ENCODE measurements at regions not wholly inside any gene's neighbourhood (a gene's known extent, or its start where the extent isn't known, plus 50 kb on each side); places are given as distances from the start of the nearest gene placed in this dataset.
A peak's percentile ranks its signal among the peaks of the same experiment; 100 is the strongest.
"Not testable (repeated sequence)": the region's sequence is repeated elsewhere in the genome, so short reads cannot be mapped to it uniquely, and the experiment has no call there.

DNA sequence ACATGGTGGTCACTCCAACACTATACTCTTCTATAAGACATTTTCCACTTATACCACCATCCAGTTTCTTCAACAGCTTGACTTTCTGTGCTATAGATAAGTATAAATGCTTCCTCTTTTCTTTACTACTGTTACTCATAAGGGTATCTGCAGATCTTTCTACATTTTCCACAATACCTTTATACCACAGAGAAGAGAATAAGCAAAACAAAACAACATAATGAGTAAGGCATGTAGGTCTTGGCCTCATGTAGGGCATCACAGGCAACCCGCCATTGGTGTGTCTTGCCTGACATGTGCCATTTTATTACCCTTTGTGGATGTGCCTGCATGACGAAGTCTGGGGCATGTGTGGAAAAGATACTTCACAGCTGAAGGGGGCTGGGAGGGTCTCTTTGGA, 265.3 kb upstream of the STARD13 start:
- DNase-seq (ENCODE audit: low read depth): no peak

DNA sequence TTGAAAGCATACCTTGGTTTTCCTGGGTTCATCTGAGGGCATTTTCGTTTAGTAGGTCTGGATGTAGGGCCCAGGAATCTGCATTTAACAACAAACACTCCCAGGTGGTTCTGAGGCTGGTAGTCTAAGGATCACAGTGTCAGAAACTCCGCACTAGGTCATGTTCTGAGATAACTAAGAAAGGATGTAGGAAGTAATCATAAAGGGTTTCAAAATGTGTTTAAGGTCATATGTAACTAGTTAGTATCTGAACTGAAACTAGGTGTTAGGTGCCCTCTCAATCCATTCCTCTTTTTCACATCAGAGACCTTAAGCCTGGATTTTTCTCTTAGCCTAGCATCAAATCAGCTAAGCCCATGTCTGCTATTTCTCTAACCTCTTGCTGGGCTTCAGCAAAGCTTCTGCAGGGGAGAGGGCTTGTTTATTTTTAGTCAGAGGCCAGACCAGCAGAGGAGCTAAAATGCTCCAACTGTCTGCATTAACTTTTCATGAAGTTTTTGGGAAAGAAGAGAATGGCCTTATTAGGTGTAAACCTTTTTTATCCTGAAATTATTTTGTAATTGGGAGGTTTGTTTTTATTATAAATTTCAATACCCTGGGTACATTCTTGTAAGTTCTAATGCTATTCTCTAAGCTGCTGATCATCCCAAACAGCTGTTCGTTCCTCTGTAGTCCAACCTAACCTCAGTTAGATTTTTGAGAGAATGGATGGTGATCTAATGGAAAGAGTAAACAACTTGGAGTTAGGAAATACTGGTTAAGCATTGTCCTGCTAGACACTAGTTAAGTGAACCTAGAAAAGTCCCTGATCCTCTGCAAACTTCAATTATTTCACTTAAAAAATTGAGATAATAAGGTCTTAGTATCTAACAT, 262.8 kb upstream of the RFC3 start:
- no peak for DNase-seq (ENCODE audit: low read depth)

DNA sequence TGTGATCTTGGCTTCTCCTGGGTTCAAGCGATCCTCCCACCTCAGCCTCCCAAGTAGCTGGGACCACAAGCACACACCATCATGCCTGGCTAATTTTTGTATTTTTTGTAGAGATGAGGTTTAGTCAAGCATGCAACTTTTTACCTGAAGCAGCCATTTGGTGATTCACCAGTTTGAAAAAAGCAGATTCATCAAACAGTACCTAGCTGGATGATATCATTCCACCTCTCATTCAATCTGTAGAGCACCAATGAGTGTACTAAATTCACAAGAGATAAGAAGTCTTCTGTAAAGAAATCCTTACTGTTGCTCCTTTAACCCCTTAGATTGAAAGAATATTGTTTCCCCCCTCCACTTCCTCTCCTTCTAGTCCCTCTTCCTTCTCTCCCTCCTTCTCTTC, 261.1 kb upstream of the RFC3 start:
- no peak for DNase-seq (ENCODE audit: low read depth)

DNA sequence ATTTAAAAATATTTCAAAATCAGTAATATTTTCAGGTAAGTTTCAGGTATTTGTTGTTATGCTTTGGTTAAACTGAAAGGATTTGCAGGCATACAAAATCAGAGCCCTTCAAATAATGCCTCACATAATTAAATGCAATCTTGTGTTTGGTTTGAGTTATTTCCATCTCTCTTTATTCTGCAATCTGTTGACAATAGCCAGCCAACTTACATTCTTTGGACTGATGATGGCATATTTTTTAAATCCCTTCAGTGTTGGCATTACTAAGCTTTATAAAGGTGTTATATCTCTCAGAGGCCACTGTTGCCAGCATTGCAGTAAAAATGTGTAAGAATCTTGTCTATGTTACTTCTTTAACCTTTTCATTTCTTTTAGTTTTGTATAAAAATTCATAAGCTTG, 257.2 kb upstream of the RFC3 start:
- DNase-seq (ENCODE audit: low read depth): no peak

DNA sequence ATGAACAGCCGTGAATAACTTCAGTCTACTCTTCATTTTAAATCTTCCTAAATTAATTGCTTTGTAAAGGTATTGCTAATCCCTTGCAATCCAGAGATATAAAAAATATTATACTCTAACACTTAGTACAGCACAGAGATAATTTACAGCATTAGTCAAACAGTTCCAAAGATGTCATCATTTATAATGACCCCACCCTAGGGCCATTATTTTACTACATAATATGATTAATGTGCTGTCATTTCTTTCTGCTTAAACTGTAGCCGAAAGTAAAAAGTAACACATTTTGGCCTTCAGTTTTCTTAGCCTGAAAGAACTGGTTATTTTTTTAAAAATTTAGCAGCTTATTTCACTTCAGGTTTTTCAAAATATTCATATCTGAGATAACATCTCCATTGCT, 256.3 kb upstream of the RFC3 start:
- DNase-seq (ENCODE audit: low read depth): no peak

DNA sequence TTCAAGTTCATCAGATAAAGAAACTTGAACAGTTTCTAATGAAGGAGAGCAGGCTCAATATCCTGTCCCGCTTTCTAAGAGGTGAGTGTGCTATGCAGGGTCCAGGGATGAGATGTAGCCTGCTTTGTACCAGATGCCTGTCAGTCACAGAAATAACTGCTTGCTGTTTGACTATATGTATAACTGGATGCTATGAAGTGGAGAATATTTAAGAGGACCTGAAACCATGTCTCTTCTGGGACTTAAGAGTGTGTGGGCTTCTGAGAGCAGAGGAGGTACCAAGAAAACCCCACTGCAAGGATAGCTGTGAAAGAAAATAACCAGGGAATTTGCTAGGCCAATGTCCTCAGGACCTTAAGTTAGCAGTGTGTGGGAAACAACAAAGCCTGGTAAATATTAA, 246.3 kb upstream of the RFC3 start:
- DNase-seq (ENCODE audit: low read depth): no peak

DNA sequence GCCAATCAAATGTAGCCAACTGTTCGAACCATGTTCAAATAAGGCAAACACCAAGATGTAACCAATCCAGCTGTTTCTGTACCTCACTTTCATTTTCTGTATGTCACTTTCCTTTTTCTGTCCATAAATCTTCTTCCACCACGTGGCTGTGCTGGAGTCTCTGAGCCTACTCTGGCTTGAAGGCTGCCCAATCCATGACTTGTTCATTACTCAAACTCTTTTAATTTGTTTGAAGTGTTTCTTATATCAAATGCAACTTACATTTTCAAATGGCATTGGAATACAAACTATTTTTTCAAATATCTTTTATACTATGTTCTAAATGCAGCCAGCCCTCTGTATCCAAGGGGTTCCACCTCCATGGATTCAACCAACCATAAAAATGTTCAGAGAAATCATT, 245.6 kb upstream of the RFC3 start:
- DNase-seq (ENCODE audit: low read depth): not testable (repeated sequence)

DNA sequence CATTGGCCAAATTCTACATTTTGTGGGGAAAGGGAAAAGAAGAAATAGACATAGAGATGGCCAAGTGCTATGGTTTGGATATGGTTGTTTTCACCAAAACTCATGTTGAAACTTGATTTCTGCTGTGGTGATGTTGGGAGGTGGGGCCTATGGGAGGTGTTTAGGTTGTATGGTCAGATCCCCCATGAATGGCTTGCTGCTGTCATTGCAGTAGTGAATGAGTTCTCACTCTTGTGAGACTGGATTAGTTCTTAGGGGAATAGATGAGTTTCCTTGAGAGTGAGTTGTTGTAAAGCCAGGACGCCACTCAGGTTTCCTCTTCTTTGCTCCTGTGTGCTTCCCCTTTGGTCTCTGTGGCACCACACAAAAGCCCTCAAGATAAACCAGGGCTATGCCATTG, 242.6 kb upstream of the RFC3 start:
- DNase-seq (ENCODE audit: low read depth): no peak

DNA sequence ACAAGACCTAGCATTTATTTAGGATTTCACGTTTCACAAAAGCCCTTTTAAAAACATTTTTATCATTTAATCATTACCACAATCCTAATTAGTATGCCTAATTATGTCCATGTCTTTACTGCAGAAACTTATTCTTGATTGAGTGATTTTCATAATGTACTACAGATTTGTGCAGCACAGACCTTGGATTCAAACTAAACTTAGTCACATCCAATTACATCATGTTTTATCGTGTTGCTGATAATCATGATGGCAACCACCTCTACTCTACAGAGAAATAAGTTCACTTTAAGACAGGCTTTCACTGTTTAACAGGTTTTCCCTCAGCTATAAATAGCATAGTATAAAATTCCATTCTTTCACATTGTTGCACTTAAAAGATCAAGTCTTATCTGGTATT, 240.9 kb upstream of the RFC3 start:
- no peak for DNase-seq (ENCODE audit: low read depth)

DNA sequence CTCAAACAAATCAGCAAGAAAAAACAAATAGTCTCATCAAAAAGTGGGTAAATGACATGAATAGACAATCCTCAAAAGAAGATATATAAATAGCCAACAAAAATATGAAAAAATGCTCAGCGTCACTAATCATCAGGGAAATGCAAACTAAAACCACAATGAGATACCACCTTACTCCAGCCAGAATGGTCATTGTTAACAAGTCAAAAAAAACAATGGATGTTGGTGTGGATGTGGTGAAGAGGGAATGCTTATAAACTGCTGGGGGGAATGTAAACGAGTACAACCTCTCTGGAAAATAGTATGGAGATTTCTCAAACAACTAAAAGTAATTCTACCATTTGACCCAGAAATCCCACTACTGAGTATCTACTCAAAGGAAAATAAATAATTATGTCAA, 239.2 kb upstream of the RFC3 start:
- no peak for DNase-seq (ENCODE audit: low read depth)

DNA sequence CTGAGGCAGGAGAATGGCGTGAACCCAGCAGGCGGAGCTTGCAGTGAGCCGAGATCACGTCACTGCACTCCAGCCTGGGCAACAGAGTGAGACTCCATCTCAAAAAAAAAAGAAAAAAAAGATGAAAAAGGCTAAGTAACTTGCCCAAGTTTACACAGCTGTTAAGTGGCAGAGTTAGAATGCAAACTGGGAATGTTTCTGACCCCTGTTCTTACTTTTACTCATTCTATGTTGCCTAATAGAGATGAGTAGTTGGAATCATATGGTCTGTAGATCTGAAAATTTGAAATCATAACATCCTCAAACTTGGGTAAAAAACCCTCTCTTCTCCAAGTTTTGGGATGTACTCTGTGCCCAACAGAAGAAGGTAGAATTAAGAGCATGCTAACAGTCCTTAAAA, 235.8 kb upstream of the RFC3 start:
- DNase-seq (ENCODE audit: low read depth): no peak

DNA sequence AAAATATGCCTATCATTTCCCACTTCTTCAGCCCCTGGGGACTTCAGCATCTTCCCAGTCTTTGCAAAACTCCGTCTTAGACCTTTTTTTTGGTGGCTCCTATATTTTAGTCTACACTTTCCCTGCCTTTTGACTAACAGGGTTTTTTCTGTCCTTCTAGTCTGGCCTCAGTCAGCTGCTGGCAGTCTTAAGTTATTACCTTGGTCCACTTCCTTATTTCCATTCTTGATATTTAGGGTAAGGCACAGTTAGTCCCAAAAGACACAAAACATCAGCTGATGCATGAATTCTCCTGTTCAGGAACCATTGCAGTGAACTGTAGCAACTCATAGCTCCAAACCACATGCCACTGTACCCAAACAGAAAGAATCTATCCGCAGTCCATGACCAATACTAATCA, 234.6 kb upstream of the RFC3 start:
- DNase-seq (ENCODE audit: low read depth): no peak

DNA sequence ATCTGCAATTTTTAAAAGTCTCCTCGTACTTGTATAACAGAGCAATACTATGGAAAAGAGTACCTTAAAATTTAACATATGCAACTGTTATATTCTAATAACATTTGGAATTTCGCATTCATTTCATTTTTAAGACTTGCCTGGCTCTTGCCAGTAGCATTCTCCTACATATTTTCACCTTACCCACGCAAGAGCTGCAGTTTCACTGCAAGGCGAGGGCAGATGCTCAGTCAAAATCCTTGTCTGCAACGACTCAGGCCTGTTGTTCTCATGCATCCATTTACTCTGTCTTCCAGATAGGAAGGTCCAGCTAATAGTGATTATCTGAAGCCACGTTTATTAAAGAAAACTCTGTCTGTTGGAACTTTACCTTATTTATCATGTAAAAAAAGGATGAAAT, 227.0 kb upstream of the RFC3 start:
- no peak for DNase-seq (ENCODE audit: low read depth)

DNA sequence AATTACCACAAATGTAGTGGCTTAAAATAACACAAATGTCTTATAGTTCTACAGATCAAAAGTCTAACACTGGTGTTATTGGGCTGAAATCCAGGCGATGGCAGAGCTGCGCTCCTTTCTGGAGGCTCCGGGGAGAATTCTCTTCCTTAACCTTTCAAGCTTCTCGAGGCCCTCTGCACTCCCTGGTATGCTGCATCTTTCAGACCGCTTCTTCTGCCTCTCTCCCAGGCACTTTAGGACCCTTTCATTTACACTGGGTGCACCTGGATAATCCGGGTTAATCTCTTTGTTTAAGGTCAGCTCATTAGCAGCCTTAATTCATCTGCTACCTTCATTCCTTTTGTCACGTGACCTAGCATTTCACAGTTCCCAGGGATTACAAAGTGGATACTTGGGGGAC, 211.3 kb upstream of the RFC3 start:
- DNase-seq (ENCODE audit: low read depth): no peak

DNA sequence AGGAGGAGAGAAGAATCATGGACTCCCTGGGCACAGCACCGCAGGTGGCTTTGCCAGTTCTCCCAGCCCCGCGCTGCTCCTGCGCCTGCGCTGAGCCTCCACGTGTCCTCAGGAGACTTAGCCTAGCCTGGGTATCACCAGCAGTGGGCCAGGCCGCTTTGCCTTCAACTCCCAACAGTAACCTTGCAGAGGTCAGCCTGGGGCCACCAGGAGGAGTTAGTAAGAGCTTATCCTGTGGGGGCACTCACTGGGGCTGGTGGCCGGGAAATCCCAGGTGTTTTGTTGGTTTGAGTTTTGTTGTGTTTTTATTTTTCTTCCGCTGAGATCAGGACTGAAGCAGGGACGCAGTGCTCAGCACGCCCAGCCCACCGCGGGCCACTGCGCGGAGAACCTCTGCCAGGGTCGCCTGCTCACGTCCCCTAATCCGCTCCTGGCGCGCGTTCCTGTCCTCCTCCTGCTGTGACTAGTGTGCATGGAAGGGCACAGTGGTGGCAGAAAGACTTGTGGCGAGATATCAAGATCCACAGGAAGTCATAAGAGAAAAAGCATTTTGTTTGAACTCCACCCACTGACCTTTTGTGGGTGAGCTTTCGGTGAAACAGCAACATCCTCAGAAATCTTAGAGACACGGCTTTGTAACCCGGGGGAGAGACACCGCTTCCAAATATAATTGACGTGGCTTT, 207.4 kb upstream of the RFC3 start:
- DNase-seq (ENCODE audit: low read depth): peak; percentile 35

DNA sequence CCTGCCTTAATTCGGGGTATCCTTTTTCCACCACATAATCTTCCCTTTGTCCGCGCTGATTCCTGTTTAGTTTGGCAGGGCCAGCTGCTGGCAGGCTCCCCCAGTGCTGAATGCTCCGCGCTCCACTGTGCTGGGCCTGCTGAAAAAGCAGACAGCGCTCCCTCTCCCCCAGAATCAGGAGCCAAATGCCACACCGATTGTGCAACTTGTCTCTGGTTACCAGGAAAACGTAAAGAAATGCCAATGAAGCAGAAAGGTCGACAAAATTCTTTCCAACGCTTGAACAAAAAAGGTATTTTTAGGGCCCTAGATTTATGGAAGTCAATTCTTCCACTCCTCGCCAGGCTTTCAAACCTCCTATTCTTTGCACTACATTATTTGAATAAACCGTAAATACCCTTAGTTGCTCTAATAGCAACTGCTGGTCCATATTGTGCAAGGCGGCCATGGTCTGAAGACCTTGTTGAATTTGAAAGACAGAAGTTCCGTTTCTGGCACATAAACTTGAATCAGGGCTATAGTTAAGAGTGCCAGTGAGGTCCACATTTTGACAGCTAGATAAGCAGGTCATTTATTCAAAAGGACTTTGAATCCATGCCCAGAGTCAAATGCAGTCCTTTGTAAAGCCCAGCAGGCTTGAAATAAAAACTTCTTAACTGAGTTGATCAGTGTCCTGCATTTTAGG, 206.7 kb upstream of the RFC3 start:
- no peak for DNase-seq (ENCODE audit: low read depth)

DNA sequence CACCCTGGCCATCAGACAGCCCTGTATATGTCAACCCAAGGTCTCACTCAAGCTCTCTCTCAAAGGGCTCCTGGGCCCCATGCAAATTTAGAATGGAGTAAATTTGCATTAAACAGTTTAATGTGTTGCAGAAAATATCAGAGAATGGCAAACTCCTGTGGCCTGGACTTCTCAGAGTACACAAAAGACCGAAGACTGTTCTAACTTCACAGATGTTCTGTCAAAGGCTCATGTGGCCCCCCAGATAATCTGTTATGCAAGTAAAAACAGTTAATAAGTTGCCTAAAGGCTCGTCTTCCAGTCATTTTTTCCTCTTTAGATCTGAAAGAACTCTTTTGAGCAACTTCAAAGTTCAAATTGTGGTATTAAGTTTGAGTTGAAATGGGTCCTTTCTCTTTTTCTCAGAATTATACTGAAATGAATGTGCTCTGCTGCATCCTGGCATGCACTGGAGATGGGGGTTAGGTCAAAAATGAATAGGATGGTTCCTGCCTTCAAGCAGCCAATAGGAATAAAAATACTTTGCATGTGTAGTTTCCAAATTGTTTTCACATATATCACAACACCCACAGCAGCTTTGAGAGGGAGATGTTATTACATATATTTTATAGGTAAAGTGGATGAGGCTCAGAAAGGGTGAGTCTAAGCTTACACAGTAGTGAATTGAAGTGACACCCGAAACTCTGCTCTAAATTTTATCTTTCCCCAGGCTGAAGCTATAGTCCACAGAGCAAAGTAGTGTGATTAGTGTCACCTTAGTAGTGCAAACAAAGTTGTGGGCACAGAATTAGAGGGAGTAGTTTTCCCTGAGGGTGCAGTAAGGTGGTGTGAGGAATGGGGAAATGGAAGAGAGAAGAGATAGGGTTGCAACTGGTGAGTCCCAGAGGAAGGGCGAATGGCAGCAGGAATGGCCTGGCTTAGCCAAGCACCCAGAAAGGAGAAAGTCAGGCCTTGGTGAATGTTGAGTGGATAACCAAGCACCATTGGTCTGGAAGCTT, 205.0 kb upstream of the RFC3 start:
- no peak for DNase-seq (ENCODE audit: low read depth)

DNA sequence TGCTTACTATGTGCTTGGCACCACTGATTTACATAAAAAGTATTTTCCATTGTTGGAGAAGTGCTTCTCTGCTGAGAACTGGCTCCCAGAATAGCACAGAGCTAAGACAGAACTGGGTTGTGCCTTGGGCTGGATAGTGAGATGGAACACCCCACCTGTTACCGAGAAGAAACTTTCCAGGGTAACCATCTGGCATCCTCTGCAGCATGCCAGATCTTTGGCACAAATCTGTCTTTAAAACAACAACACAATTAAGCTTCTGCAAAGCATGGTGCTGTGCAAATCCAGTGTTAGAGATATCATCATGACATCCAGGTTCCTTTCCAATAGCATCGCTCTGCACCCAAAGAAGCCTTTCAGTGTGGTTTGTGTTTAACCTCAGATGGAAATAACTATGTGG, 202.5 kb upstream of the RFC3 start:
- DNase-seq (ENCODE audit: low read depth): no peak

DNA sequence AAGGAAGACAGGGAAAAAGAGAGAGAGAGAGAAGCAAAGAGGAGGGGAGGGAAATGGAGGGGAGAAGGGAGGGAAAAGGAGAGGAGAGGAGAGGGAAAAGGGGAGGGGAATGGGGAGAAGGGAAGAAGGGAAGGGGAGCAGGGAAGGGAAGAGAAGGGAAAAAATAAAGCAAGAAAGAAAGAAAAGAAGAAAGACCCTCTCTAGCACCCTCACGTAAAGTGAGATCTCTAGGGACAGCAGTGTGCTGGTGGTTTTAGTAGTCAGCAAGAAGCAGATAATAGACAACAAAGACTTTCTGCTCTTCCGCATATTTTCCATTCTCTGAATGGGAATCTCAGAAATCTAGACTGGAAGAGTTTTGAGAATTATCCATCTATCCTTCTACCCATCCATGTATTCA, 201.8 kb upstream of the RFC3 start:
- no peak for DNase-seq (ENCODE audit: low read depth)

DNA sequence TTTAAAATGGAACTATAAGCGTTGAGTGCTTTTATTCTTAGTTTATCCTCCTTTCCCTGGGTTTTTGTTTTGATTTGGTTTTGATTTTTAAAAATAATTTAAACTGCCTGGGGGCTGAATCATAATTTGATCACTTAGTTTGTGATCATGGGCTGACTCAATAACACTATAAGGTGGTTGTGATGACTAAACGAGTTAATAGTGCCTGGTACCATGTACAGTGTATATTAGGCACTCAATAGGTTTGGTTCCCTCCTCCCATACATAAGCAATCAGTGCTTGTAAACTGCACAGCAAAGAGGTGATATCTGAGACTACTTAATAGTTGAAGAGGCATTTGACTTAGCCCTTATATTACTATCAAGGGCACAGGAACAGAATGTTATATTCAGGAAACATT, 200.9 kb upstream of the RFC3 start:
- no peak for DNase-seq (ENCODE audit: low read depth)

DNA sequence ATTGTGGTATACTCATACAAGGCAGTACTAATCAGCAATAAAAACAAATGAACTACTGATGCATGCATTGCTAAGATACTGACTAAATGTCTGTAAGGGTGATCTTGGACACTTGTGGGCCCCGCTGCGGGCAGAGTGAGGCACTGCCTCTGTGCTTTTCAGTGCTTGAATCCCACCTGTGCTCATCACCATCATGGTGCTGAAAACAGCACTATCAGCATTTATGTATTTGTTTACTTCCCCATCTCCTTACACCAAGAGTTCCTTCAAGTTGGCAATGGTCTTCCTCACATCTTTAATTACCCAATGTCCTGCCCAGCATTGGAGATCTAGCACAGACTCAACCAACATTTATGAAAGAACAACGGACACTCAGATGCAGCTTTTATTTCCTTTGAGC, 193.7 kb upstream of the RFC3 start:
- no peak for DNase-seq (ENCODE audit: low read depth)

DNA sequence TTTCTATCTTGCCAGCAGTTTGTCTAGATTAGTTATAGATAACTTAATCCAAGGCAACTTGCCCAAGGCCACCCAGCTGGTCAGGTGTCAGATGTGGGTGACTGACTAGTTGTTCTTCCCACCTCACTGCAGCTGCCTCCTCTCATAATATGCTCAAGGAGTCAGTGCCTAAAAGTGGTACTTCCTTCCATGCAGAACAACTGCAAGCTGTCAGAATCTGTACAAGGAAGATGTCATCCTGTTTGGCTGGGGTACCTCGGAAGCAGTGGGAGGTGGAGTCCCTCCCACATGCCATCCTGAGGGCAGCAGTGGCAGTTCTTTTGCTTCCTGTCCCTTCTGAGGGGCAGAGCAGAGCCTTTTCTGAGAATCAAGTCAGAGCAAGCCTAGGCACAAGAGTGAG, 193.2 kb upstream of the RFC3 start:
- DNase-seq (ENCODE audit: low read depth): no peak

Data from activated T-helper 1 cell treated with Interleukin-2 at 50 U/mL for 16 hours (primary cell).